ENCODE measurements at regions not wholly inside any gene's neighbourhood (a gene's known extent, or its start where the extent isn't known, plus 50 kb on each side); places are given as distances from the start of the nearest gene placed in this dataset.

GRCh38 chr18:22347606-22348511 is 69.9 kb downstream of the CTAGE1 start:
- H3K36me3 ChIP-seq (ENCODE audit: low read depth): no peaks in the 10 kb centered on the region
- H2AFZ ChIP-seq: peak overlapping the region; percentile 87
- CTCF ChIA-PET: interaction anchor here (0.6 to 1.0 kb wide), 2 partner anchors 119 to 173 kb away, joined by 3 to 4 read pairs; no protein-coding TSS in a partner anchor
- peak overlapping the region; percentile 87 for H3K27ac ChIP-seq
- intact Hi-C loops (cut with micrococcal nuclease; ENCODE audit: unreplicated experiment): loop anchor here (1.0 to 10.0 kb wide), 8 partner anchors 47 to 356 kb away; no protein-coding TSS in a partner anchor
- H3F3A ChIP-seq (ENCODE audit: insufficient read depth, low read depth): peaks cover 7% of the 10 kb centered on the region; the same call in 1 of the 2 replicates
- TSS peak; percentile 85 for BruUV-seq (replicated peaks)
- no peak for TF ChIP-seq CTCF (conservative IDR thresholded peaks at IDR 0.05)
- no peak for TF ChIP-seq EZH2 (IDR thresholded peaks at IDR 0.05; ENCODE audit: low read depth)
- POLR2A ChIA-PET (ENCODE audit: unreplicated experiment): interaction anchor here (0.9 kb wide), 1 partner anchor 66 kb away, joined by 6 read pairs; no protein-coding TSS in a partner anchor
- peak in 1 of 2 experiments; percentile 20 for DNase-seq
- no peaks in the 10 kb centered on the region for H3K9me3 ChIP-seq (ENCODE audit: insufficient read depth, low read depth)
- H3K27me3 ChIP-seq (ENCODE audit: insufficient read depth, low read depth): no peaks in the 10 kb centered on the region
- H4K20me1 ChIP-seq (ENCODE audit: insufficient read depth): no peaks in the 10 kb centered on the region
- no peaks in the 10 kb centered on the region for H3K9me2 ChIP-seq (ENCODE audit: insufficient read depth)
- peak overlapping the region; percentile 60 for H3K4me3 ChIP-seq
- H3K79me2 ChIP-seq (ENCODE audit: low read depth): peaks cover 11% of the 10 kb centered on the region; the same call in 1 of the 2 replicates
- peak overlapping the region; percentile 72 for H3K4me2 ChIP-seq
- H3K4me1 ChIP-seq (replicated peaks; ENCODE audit: insufficient read depth): peaks cover 43% of the 10 kb centered on the region

DNA sequence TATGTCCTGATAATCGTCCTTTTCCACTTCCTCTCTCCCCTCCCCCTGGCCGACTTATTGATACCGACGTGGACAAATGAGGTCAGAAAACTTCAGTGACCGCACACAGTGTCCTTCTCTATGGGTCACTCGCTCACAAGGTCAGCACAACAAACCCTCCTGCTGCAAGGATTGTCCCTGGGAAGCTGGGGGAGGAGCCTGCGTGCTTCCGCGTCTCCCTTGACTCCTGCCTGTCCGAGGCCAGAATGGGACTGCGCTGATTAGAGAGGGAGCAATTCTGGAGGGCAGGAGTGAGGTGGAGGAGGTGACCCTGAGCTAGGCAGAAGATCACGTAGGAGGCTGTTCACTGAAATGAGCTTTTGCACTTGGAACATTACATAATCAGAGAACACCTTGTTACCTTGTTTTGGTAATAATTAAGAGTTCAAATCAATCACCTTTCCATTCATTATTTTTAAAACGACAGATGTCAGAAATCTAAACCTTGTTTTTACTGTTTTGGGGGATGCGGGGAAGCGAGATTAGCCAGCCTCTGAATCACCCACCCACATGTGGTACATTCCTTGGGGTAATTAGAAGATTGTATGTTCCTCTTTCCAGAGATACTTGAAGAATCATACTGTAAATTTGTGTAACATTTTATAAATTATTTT is 70.6 kb downstream of the CTAGE1 start:
- POLR2A ChIA-PET (ENCODE audit: unreplicated experiment): interaction anchor here (0.8 to 0.9 kb wide), 2 partner anchors 65 to 120 kb away, joined by 5 to 6 read pairs; no protein-coding TSS in a partner anchor
- H3K4me1 ChIP-seq (replicated peaks; ENCODE audit: insufficient read depth): peaks cover 47% of the 10 kb centered on the region

More for the DNA sequence above, 70.6 kb downstream of the CTAGE1 start:
- H3K27me3 ChIP-seq (ENCODE audit: insufficient read depth, low read depth): no peaks in the 10 kb centered on the region
- no peaks in the 10 kb centered on the region for H3K9me2 ChIP-seq (ENCODE audit: insufficient read depth)
- DNase-seq: peak; percentile 48 to 55
- peak overlapping the region; percentile 87 for H3K27ac ChIP-seq
- peaks cover 11% of the 10 kb centered on the region; the same call in 1 of the 2 replicates for H3K79me2 ChIP-seq (ENCODE audit: low read depth)
- TSS peak; percentile 59 for BruUV-seq (replicated peaks)
- H3K36me3 ChIP-seq (ENCODE audit: low read depth): no peaks in the 10 kb centered on the region
- H3K9me3 ChIP-seq (ENCODE audit: insufficient read depth, low read depth): no peaks in the 10 kb centered on the region
- H2AFZ ChIP-seq: peak overlapping the region; percentile 87
- H3K4me3 ChIP-seq: peak overlapping the region; percentile 60
- no peak for TF ChIP-seq CTCF (conservative IDR thresholded peaks at IDR 0.05)
- no peak for TF ChIP-seq EZH2 (IDR thresholded peaks at IDR 0.05; ENCODE audit: low read depth)
- CTCF ChIA-PET: no interaction called here
- H3F3A ChIP-seq (ENCODE audit: insufficient read depth, low read depth): peaks cover 7% of the 10 kb centered on the region; the same call in 1 of the 2 replicates
- peak overlapping the region; percentile 72 for H3K4me2 ChIP-seq
- intact Hi-C loops (cut with micrococcal nuclease; ENCODE audit: unreplicated experiment): loop anchor here (2.0 to 10.0 kb wide), 5 partner anchors 46 to 355 kb away; no protein-coding TSS in a partner anchor
- H4K20me1 ChIP-seq (ENCODE audit: insufficient read depth): no peaks in the 10 kb centered on the region
